HG02938 (cell line): ENCODE measurements at regions not wholly inside any gene's neighbourhood (a gene's known extent, or its start where the extent isn't known, plus 50 kb on each side); places are given as distances from the start of the nearest gene placed in this dataset.

Experiments
- ATAC-seq: cut with Tn5 transposase; IDR thresholded peaks from one replicate; pipeline ENCODE4 v1.9.1; 2021; ENCODE audit warnings: mild to moderate bottlenecking, moderate library complexity; ENCODE audit not compliant: unreplicated experiment

- no peak for ATAC-seq
These were observed 146.0 kb upstream of the PLEKHG7 start for GRCh38 chr12:92556637-92557421.

GRCh38 chr12:92556141-92556540 is 146.6 kb upstream of the PLEKHG7 start:
- ATAC-seq = no peak

GRCh38 chr12:92554158-92555073 is 148.4 kb upstream of the PLEKHG7 start:
- ATAC-seq = no peak

GRCh38 chr12:92553389-92553788 is 149.4 kb upstream of the PLEKHG7 start:
- ATAC-seq = no peak

- ATAC-seq = no peak
These were observed 150.2 kb upstream of the PLEKHG7 start for GRCh38 chr12:92552412-92553108.

- peak; percentile 60 for ATAC-seq
These were observed 150.9 kb upstream of the PLEKHG7 start for GRCh38 chr12:92551853-92552397.

- ATAC-seq = no peak
These were observed 151.6 kb upstream of the PLEKHG7 start for GRCh38 chr12:92551210-92551609.

- no peak for ATAC-seq
These were observed 152.1 kb upstream of the PLEKHG7 start for GRCh38 chr12:92550661-92551060.

- ATAC-seq = no peak
These were observed 152.5 kb upstream of the PLEKHG7 start for GRCh38 chr12:92550254-92550653.

- ATAC-seq = no peak
These were observed 153.3 kb upstream of the PLEKHG7 start for GRCh38 chr12:92549516-92549915.

- ATAC-seq = no peak
These were observed 154.9 kb upstream of the PLEKHG7 start for GRCh38 chr12:92547906-92548305.

- ATAC-seq = no peak
These were observed 155.4 kb upstream of the PLEKHG7 start for GRCh38 chr12:92547420-92547819.

- peak; percentile 81 for ATAC-seq
These were observed 156.0 kb upstream of the PLEKHG7 start for GRCh38 chr12:92546635-92547348.

GRCh38 chr12:92546259-92546634 is 156.5 kb upstream of the PLEKHG7 start:
- peak; percentile 24 for ATAC-seq

GRCh38 chr12:92544322-92544721 is 158.5 kb upstream of the PLEKHG7 start:
- no peak for ATAC-seq

GRCh38 chr12:92543840-92544239 is 158.9 kb upstream of the PLEKHG7 start:
- ATAC-seq = no peak

GRCh38 chr12:92543359-92543758 is 159.4 kb upstream of the PLEKHG7 start:
- no peak for ATAC-seq

- no peak for ATAC-seq
These were observed 161.1 kb upstream of the PLEKHG7 start for GRCh38 chr12:92541731-92542130.

GRCh38 chr12:92540782-92541423 is 161.9 kb upstream of the PLEKHG7 start:
- no peak for ATAC-seq
